ENCODE measurements at regions not wholly inside any gene's neighbourhood (a gene's known extent, or its start where the extent isn't known, plus 50 kb on each side); places are given as distances from the start of the nearest gene placed in this dataset.

DNA sequence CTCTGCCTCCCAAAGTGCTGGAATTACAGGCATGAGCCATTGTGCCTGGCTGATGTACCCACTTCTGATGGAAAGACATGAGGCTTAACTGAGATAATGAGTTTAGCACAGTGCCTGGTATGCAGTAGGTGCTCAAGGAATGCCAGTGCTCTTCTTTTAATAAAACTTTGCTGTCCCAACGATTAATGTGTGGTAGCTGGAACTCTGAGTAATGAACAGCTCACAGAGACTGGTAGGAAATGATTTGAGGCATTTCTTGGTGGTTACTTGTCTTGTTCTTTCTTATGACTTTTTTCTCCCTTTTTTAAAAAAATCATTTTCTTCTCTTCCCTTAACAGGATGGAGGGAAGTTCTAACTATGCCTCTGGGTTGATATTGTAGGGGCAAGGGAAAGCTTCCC, 235.7 kb upstream of the PWP1 start (continued):
- TF ChIP-seq, protein P1, sequence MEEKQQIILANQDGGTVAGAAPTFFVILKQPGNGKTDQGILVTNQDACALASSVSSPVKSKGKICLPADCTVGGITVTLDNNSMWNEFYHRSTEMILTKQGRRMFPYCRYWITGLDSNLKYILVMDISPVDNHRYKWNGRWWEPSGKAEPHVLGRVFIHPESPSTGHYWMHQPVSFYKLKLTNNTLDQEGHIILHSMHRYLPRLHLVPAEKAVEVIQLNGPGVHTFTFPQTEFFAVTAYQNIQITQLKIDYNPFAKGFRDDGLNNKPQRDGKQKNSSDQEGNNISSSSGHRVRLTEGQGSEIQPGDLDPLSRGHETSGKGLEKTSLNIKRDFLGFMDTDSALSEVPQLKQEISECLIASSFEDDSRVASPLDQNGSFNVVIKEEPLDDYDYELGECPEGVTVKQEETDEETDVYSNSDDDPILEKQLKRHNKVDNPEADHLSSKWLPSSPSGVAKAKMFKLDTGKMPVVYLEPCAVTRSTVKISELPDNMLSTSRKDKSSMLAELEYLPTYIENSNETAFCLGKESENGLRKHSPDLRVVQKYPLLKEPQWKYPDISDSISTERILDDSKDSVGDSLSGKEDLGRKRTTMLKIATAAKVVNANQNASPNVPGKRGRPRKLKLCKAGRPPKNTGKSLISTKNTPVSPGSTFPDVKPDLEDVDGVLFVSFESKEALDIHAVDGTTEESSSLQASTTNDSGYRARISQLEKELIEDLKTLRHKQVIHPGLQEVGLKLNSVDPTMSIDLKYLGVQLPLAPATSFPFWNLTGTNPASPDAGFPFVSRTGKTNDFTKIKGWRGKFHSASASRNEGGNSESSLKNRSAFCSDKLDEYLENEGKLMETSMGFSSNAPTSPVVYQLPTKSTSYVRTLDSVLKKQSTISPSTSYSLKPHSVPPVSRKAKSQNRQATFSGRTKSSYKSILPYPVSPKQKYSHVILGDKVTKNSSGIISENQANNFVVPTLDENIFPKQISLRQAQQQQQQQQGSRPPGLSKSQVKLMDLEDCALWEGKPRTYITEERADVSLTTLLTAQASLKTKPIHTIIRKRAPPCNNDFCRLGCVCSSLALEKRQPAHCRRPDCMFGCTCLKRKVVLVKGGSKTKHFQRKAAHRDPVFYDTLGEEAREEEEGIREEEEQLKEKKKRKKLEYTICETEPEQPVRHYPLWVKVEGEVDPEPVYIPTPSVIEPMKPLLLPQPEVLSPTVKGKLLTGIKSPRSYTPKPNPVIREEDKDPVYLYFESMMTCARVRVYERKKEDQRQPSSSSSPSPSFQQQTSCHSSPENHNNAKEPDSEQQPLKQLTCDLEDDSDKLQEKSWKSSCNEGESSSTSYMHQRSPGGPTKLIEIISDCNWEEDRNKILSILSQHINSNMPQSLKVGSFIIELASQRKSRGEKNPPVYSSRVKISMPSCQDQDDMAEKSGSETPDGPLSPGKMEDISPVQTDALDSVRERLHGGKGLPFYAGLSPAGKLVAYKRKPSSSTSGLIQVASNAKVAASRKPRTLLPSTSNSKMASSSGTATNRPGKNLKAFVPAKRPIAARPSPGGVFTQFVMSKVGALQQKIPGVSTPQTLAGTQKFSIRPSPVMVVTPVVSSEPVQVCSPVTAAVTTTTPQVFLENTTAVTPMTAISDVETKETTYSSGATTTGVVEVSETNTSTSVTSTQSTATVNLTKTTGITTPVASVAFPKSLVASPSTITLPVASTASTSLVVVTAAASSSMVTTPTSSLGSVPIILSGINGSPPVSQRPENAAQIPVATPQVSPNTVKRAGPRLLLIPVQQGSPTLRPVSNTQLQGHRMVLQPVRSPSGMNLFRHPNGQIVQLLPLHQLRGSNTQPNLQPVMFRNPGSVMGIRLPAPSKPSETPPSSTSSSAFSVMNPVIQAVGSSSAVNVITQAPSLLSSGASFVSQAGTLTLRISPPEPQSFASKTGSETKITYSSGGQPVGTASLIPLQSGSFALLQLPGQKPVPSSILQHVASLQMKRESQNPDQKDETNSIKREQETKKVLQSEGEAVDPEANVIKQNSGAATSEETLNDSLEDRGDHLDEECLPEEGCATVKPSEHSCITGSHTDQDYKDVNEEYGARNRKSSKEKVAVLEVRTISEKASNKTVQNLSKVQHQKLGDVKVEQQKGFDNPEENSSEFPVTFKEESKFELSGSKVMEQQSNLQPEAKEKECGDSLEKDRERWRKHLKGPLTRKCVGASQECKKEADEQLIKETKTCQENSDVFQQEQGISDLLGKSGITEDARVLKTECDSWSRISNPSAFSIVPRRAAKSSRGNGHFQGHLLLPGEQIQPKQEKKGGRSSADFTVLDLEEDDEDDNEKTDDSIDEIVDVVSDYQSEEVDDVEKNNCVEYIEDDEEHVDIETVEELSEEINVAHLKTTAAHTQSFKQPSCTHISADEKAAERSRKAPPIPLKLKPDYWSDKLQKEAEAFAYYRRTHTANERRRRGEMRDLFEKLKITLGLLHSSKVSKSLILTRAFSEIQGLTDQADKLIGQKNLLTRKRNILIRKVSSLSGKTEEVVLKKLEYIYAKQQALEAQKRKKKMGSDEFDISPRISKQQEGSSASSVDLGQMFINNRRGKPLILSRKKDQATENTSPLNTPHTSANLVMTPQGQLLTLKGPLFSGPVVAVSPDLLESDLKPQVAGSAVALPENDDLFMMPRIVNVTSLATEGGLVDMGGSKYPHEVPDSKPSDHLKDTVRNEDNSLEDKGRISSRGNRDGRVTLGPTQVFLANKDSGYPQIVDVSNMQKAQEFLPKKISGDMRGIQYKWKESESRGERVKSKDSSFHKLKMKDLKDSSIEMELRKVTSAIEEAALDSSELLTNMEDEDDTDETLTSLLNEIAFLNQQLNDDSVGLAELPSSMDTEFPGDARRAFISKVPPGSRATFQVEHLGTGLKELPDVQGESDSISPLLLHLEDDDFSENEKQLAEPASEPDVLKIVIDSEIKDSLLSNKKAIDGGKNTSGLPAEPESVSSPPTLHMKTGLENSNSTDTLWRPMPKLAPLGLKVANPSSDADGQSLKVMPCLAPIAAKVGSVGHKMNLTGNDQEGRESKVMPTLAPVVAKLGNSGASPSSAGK (IDR thresholded peaks at IDR 0.05): no peak
- TF ChIP-seq PHF20 (IDR thresholded peaks at IDR 0.05; ENCODE audit: partially characterized antibody): no peak
- TF ChIP-seq CREM (IDR thresholded peaks at IDR 0.05; ENCODE audit: low read depth): no peak
- no peak for TF ChIP-seq ZNF121 (CRISPR knock-in tag; conservative IDR thresholded peaks at IDR 0.05)
- no peak for TF ChIP-seq WHSC1 (IDR thresholded peaks at IDR 0.05; ENCODE audit: low read length)
- no peak for TF ChIP-seq ETV6 (IDR thresholded peaks at IDR 0.05; ENCODE audit: borderline replicate concordance in 1 of 2, low read depth in 2 of 2, low read length in 1 of 2)
- no peak for TF ChIP-seq ETV6 (CRISPR knock-in tag; IDR thresholded peaks at IDR 0.05; ENCODE audit: borderline replicate concordance)
